NCI-H1930 (cell line): ENCODE measurements at regions not wholly inside any gene's neighbourhood (a gene's known extent, or its start where the extent isn't known, plus 50 kb on each side); places are given as distances from the start of the nearest gene placed in this dataset.
"Not testable (repeated sequence)": the region's sequence is repeated elsewhere in the genome, so short reads cannot be mapped to it uniquely, and the experiment has no call there.

Source experiments
- DNase-seq, 2 experiments: peaks; one replicate each; lab custom pipeline; 2025; lab: John Stamatoyannopoulos, UW

DNA sequence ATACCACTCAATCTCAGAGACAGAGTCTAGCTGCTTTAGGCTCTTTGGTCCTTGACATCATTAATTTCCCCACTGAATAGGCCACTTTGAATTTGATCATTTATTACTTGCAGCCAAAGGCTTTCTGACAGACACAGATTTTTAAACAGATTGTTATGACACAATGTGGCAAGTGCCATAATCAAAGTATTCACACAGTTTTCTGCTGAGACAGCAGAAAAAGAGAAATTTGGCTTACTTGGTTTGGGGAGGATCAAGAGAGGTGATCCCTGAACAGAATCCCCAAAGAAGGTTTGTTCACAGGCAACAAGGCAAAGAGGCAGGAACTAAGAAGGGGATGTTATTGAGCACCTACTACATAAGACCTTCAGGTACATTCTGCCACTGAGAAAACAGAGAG lies 138.0 kb upstream of the TOP1 start:
- no peak for DNase-seq

DNA sequence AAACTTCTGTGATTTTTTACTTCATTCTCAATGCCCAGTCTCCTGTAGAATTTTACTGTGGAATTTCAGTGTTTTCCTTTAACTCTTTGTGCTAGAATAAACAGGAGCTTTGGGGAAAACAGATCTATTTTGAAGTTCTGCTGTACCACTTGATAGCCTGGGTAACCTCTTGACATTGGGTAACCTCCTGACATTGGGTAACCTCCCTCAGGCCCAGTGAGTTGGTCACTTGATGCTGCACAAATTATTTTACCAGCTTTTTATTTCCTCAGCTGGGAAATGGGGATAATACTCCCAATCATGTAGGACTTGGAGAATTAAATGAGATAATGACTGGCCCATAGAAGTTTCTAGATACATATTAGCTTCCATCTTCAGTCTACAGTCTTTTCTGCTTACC lies 137.3 kb upstream of the TOP1 start:
- no peak for DNase-seq

DNA sequence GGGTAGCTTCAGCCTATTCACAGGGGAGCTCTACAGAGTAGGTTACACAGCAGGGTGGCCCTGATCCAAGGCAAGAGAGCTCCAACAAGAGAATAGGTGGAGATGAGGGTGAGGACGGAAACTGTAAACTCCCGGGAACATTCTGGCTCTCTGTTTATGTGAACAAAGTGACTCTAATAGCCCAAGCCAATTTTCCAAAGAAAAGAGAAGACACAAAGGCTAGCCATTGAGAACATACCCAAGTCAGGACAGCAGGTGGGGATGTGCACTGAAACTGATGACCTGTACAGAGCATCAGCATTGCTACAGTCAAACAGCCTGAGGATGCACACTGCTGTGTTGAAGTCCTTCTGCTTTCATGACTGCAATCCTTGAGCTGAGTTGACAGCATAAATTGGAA lies 136.0 kb upstream of the TOP1 start:
- no peak for DNase-seq

DNA sequence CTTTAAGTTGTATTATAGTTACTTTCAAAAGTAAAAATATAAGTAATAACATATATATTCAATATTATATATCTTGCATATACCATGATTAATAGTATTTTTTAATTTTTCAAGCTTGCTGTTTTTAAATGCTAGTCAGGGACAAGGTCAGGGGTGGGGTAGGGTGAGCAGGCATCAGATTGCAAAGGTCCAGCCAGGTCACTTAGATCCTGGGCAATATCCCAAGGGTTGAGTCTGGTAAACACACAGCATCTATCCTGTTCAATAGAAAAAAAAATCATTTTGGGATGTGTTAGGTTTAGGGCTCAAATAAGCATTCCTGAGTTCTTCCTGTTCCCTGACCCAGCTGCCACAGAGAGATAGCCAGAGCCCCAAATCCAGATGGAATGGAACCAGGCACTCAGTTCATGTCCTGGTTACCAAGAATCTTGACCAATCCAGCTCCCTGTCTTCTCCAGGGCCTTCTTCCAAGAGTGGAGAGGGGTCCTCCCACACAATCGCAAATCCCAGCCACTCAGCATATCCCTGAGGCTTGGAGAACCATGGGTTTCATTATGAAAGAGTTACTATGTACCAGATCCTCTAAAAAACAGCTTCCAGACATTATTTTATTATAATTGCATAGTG lies 134.9 kb upstream of the TOP1 start:
- DNase-seq, result no peak

DNA sequence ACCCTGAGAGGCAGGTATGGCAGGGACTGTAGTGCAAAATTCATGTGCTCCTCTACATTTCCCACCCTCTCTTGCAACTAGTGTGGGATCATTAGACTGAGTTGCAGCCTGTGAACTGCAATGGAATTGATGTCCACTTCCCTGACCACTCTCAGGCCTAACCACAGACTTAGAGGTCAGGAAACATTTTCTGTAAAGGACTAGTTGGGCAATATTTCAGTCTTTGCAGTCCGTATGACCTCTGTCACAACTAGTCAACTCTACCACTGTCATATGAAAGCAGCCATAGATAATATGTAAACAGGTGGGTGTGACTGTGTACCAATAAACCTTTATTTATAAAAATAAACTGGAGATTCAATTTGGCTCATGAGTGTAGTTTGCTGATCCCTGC lies 134.4 kb upstream of the TOP1 start:
- no peak for DNase-seq

DNA sequence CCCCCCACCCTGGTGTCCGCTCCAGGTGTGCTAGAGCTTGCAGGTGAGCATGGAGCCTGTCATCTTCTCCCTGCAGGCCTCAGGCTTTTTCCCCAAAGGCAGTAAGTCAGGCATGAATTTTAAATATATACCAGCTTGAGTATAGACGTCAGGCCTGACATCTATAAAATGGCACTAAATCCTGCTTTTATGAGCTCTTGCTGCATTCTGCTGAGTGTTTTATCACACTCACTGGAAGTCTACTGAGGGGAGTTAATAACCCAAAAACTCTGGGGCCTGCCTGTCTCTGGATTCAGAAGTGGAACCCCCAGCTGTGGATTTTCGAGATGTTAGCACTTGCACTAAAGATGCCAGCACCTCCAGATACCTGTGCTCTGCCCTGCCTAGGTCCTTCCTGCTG lies 133.4 kb upstream of the TOP1 start:
- DNase-seq, result no peak

DNA sequence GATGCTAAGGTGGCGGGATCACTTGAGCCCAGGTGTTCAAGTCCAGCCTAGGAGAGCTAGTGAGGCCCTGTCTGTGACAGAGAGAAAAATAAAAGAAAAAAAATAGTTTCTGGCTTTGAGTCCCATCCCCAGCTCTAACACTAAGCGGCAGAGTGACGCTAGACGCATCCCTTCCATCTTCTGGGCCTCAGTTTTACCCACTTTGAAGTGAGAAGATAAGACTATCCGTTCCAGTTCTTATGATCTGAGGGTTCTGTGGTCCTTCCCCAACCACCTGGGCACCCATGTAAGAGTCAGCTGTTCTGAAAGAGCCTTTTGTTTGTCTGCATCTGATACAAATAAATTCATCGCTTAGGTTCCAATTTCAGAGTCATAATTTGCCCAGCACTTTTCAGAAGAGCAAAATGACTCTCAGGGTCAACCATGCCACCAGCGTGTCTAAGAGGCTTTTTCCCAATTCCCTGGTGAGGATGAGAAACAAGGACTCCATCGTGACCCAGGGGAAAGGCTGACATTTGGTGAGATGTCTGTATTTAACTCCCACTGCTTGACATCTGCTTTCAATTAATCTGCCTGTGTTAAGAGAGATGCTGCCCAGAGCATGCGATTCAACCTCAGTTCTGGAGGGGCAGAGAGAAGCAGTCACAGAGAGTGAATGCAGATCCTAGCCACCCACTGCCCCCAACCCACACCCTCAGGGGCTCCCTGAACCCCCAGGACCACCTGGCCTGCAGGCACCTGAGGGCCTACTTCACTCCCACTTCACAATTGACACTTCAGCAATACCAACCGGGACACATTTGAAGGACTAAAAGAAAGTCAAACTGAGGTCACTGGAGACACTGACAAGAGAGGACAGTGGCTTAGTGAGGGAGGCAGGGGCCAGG lies 131.6 kb upstream of the TOP1 start:
- DNase-seq, result no peak

DNA sequence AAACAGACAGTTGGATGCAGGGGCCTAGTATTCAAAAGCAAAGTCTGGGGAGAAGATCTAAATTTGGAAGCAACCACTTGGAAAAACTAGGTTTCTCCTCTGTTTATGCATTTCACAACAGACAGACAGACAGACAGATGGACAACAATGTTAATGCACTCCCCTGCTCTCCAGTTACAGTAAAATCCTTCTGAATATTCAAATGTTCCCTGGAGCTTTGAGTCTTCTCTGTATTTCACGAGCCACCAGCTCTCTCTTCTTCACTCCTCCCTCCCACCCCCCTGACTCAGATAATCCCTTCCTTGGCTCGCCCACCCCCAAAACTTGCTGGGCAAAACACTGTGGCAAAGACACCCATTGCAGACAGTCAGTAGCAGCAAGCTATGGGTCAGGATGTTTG lies 129.3 kb upstream of the TOP1 start:
- DNase-seq, result no peak

DNA sequence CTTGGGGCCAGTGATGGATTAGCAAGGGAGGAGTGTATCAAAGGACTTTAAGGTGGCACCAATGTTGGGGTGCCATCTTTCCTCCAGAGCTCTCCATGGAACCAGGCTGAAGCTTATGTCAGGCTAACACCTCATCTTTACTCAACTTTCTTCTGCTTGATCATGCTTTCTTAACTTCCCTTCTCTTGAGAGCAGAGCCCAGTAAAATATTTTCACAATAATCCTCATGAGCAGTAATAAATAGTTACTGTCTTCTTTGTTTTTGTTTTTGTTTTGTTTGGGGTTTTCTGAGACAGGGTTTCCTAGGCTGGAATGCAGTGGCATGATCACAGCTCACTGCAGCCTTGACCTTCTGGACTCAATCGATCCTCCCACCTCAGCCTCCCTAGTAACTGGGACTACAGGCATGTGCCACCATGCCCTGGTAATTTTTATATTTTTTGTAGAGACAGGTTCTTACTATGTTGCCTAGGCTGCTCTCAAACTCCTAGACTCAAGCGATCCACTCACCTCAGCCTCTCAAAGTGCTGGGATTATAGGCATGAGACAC lies 127.9 kb upstream of the TOP1 start:
- DNase-seq, result no peak

DNA sequence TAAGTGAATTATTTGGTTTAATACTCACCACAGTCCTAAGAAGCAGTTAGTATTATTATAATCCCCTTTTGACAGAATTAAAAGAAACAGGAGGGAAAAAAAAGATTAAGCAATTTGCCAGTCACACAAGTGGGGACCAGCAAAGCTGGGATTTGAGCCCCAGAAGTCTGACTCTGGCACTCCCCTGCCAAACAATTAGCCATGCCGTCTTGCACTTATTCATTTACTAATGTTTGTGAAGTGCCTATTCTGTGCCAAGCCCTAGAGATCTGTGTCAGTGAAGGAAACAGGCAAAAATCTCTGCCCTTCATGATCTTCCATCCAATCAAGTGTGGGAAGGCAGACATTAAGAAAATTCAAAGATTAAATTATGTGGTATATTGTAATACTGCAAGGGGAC lies 126.0 kb upstream of the TOP1 start:
- no peak for DNase-seq

DNA sequence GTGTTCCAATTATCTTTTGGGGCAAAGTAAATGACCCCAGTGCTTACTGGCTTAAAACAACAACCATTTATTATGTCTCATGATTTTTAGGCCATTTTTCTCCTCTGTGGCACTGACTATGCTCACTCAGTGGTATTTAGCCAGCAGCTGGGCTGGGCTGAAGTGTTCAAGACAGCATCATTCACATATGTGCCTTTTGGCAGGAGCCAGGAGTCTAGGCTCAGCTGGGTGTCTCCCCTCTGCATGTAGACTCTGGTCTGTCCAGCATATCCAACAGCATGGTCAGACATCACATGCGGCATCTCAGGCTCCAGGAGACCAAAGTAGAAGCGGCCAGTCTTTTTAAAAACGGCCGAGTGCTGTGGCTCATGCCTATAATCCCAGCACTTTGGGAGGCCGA lies 120.3 kb upstream of the TOP1 start:
- DNase-seq, result no peak

DNA sequence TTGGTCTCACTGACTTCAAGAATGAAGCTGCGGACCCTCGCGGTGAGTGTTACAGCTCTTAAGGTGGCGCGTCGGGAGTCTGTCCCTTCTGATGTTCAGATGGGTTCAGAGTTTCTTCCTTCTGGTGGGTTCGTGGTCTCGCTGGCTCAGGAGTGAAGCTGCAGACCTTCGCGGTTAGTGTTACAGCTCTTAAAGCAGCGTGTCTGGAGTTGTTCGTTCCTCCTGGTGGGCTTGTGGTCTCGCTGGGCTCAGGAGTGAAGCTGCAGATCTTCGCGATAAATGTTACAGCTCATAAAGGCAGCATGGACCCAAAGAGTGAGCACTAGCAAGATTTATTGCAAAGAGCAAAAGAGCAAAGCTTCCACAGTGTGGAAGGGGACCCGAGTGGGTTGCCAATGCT lies 119.1 kb upstream of the TOP1 start:
- DNase-seq, result not testable (repeated sequence)

DNA sequence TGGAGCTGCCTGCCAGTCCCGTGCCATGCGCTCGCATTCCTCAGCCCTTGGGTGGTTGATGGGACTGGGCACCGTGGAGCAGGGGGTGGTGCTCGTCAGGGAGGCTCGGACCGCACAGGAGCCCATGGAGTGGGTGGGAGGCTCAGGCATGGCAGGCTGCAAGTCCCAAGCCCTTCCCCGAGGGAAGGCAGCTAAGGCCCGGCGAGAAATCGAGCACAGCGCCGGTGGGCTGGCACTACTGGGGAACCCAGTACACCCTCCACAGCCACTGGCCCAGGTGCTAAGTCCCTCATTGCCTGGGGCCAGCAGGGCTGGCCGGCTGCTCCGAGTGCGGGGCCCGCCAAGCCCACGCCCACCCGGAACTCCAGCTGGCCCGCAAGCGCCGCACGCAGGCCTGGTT lies 118.2 kb upstream of the TOP1 start:
- not testable (repeated sequence) for DNase-seq

DNA sequence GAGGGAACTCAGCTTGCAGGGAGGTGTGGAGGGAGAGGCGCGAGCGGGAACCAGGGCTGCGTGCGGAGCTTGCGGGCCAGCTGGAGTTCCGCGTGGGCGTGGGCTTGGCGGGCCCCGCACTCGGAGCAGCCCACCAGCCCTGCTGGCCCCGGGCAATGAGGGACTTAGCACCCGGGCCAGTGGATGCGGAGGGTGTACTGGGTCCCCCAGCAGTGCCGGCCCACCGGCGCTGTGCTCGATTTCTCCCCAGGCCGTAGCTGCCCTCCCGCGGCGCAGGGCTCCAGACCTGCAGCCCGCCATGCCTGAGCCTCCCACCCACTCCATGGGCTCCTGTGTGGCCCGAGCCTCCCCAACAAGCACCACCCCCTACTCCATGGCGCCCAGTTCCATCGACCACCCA lies 117.5 kb upstream of the TOP1 start:
- not testable (repeated sequence) for DNase-seq

DNA sequence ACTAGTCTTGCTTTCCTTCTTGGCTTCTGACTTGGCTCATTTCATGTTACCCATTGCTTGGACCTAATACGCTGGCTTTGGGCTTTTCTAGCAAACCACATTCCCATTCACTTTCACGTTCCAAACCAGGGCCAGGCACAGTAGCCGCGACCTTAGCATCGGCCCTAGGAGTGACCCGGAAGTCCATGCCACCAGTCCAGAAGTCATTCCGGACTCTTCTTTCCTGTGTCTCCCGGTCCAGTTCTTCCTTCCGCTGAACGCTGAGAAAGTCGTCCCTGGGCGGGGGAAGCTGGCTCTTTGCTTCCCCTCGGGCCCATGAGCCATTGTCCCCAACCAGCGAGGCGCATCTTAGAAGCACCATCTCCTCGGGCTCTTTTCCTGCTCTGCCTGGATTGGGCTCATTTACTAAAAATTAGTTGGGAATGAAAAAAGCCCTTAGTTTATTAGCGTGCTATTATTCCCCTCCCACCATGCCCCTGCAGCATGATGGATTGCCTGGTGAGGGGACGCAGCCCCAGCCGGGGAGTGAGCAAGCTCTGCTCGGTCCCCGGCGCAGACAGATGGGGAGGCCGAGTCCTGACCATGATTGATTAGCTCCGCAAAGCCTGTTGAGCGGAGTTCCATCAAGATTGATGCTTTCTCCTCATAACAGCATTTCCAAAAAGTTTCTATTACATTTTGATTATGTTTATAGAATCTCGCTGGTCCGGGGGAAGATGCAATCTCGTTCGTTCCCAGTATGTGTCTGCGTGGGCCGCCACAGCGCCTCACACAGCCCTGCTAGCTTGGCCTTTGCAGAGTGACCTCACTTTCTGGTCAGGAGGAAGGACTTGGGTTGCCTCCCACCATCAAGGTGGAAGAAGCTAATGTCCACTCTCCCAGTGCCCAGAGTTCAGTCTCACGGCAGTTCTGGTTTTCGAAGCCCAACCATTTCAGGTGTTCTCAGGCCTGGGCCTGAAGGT lies 115.1 kb upstream of the TOP1 start:
- DNase-seq, result no peak

DNA sequence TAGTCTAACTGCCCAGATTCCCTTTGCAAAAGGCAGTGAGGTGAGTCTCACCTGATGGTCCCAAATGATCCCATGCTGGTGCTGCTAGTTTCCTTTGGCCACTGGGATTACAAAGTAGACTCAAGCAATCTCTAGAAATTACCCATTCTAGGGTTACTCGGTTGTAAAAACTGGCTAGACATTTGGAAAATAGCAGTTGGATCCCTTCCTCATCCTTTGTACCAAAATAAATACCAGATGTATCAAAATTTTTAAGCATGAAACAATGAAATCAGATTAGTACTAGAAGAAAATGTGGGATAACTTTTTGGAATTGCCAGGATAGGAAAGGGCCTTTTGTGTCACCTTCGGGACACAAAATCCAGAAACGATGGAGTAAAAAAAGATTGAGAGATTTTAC lies 112.9 kb upstream of the TOP1 start:
- no peak for DNase-seq

DNA sequence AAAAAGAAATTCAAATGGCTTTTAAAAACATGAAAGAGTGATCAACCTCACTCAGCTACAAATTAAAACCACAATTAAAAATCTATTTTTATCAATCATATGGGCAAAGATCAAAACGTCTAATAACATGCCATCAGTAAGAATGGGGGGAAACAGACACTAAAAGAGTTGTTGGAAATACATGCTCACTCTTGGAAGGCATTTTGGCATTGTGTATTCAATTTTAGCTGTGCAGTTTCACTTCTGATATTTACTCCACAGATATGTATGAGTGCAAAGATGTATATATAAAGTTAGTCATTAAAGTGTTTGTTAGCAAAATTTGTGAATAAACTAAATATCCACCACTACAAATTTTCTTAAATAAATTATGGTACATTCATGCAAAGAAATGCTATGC lies 112.3 kb upstream of the TOP1 start:
- DNase-seq, result no peak

DNA sequence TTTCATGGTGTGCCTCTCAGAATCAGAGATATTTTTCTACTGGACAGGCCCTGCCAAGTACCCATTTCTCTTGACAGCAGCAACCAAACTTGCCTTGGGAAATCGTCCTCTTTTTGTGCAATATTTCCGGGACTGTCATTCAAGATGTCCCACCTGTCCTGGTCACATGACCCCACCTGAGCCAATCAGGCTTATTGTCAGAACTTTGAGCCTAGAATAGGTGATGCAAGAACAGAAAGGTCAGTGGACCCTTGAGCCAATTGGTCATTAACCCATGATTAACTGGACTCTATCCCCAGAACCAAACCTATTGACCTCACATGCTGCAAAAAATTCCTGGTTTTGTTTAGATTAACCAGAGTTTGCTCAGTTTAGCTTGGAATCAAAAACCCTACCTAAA lies 108.3 kb upstream of the TOP1 start:
- DNase-seq, result no peak

DNA sequence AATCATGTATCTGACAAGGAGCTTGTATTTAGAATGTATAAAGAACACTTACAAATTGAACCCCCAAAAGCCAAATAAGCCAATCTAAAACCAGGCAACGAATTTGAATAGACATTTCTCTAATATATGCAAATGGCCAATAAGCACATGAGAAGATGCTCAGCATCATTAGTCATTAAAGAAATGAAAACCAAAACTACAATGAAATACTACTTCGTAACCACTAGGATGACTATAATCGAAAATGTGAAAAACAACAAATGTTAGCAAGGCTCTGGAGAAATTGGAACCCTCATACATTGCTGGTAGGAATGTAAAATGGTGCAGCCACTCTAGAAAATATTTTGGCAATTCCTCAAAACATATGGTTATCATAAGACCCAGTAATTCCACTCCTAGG lies 105.8 kb upstream of the TOP1 start:
- DNase-seq, result no peak

DNA sequence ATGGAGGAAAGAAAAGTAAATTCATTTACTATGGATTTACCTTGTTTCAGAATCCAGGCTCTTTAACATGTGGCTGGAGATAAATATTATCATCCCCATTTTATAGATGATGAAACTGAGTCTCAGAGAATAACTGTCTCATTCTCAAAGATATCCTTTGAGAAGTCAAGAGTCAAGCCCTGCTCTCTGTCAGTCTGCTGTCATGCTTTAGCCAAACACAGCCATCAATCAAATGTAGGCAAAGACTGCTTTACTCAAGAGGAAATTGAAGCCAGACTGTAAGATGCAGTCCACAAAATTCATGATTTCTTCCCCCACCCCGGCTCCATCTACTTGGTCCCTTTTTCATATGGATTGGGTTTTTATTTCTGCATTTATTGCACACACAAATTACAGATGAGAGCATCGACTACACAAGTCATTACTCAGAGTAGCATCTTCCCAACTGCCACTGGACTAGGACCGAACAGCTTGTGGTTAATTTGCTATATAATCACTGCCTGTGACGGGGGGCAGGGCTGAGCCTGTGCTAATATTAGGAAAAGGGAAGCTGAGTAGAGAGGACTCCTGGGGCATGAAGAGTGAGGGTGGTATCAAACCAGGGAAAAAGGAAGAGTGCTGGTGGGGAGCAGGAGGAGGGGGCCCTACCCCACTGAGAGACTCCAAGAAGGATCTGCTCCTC lies 102.7 kb upstream of the TOP1 start:
- no peak for DNase-seq

DNA sequence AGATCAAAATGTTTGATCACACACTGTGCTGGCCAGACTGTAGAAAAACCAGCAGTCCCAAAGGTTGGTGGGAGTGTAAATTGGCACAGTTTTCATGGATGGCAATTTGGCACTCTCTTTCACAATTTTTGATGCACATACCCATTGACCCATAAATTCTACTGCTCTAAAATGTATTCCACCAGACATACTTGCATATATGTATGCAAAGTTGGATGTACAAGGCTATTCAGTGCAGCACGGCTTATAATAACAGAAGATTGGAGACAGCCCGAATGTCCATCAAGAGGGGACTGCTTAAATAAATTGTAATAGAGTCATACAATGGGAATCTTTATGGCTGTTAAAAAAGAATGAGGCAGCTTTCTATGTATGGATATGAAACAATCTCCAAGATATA lies 101.7 kb upstream of the TOP1 start:
- DNase-seq, result no peak

DNA sequence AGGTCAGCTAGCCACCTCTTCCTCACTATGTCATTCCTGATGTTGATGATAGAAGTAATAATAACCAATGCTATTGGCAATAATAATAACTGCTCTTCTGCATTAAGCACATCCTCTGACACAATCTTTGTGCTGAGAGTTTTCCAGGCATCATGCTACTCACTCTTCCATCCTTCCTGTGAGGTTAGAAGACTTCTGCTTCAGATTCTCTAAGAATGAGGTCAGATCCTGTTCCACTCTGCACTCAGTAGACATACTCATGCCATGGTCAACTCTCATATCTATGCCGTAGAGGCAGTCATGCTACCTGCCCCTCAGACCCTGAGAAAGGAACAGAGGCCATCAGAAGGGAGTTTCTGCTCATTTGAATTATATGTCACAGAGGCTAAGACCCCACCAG lies 98.1 kb upstream of the TOP1 start:
- DNase-seq, result no peak
